ENCODE measurements at regions not wholly inside any gene's neighbourhood (a gene's known extent, or its start where the extent isn't known, plus 50 kb on each side); places are given as distances from the start of the nearest gene placed in this dataset.

GRCh38 chr1:221336126-221336525 is 405.8 kb downstream of the DUSP10 start:
- H3K4me3 ChIP-seq (ENCODE audit: low read depth, low read length) = no peak overlapping the region
- no CpG with 5 or more reads among the region's 2 CpGs for WGBS (ENCODE audit: extremely low coverage, insufficient coverage, insufficient read length)

GRCh38 chr1:221337106-221337505 is 404.8 kb downstream of the DUSP10 start:
- Histone ChIP-seq H3K4me2 (ENCODE audit: low read length) (no peak overlapping the region), H3K4me1 (ENCODE audit: control insufficient read depth in 1 of 2, insufficient read depth in 2 of 2, low read length in 2 of 2) (peaks cover 7 to 17% of the 10 kb centered on the region in 2 experiments), H3K79me1 (ENCODE audit: low read length) (peaks cover 20% of the 10 kb centered on the region), H3K9ac (ENCODE audit: low read length) (no peak overlapping the region), H3K79me2 (ENCODE audit: control insufficient read depth, insufficient read depth, low read length, poor library complexity) (no peaks in the 10 kb centered on the region), H4K91ac (ENCODE audit: low read depth, low read length) (peak overlapping the region; percentile 82), H4K12ac (ENCODE audit: low read depth, low read length) (no peak overlapping the region), H2AK5ac (ENCODE audit: low read length) (no peak overlapping the region), H3K4me3 (ENCODE audit: low read depth, low read length) (no peak overlapping the region), H2AFZ (ENCODE audit: insufficient read depth, low read length, poor library complexity) (no peak overlapping the region), H2BK12ac (ENCODE audit: low read length) (peak overlapping the region; percentile 91), H4K8ac (ENCODE audit: low read depth, low read length) (no peak overlapping the region), H2BK120ac (ENCODE audit: insufficient read depth, low read length, poor library complexity) (no peak overlapping the region), H3K4ac (ENCODE audit: low read depth, low read length) (no peak overlapping the region), H3K18ac (ENCODE audit: low read length) (no peak overlapping the region), H3K36me3 (ENCODE audit: control insufficient read depth in 1 of 2, insufficient read depth in 2 of 2, low read length in 2 of 2) (no peaks in the 10 kb centered on the region), H2BK5ac (ENCODE audit: low read depth, low read length, poor library complexity) (peak overlapping the region; percentile 27), H3K23ac (ENCODE audit: low read length) (no peak overlapping the region), H3K27ac (ENCODE audit: low read depth, low read length) (no peak overlapping the region), H3K9me3 (ENCODE audit: insufficient read depth, low read depth, low read length) (no peaks in the 10 kb centered on the region), H3K27me3 (ENCODE audit: insufficient read depth, low read length) (no peaks in the 10 kb centered on the region), H3K14ac (ENCODE audit: low read length) (no peak overlapping the region)
- no peak for DNase-seq
- no CpG with 5 or more reads among the region's 2 CpGs for WGBS (ENCODE audit: extremely low coverage, insufficient coverage, insufficient read length)

More at GRCh38 chr1:221336126-221336525, 405.8 kb downstream of the DUSP10 start:
- Histone ChIP-seq H3K4me2 (ENCODE audit: low read length) (peak overlapping the region; percentile 6), H3K18ac (ENCODE audit: low read length) (no peak overlapping the region), H3K36me3 (ENCODE audit: control insufficient read depth in 1 of 2, insufficient read depth in 2 of 2, low read length in 2 of 2) (no peaks in the 10 kb centered on the region), H4K91ac (ENCODE audit: low read depth, low read length) (peak overlapping the region; percentile 93), H3K4ac (ENCODE audit: low read depth, low read length) (peak overlapping the region; percentile 50), H2AFZ (ENCODE audit: insufficient read depth, low read length, poor library complexity) (peak overlapping the region; percentile 81), H4K8ac (ENCODE audit: low read depth, low read length) (peak overlapping the region; percentile 87), H3K9ac (ENCODE audit: low read length) (no peak overlapping the region), H3K27ac (ENCODE audit: low read depth, low read length) (peak overlapping the region; percentile 97), H2BK120ac (ENCODE audit: insufficient read depth, low read length, poor library complexity) (peak overlapping the region; percentile 95), H2BK5ac (ENCODE audit: low read depth, low read length, poor library complexity) (peak overlapping the region; percentile 97), H3K14ac (ENCODE audit: low read length) (peak overlapping the region; percentile 53), H3K79me2 (ENCODE audit: control insufficient read depth, insufficient read depth, low read length, poor library complexity) (no peaks in the 10 kb centered on the region), H3K27me3 (ENCODE audit: insufficient read depth, low read length) (no peaks in the 10 kb centered on the region), H2BK12ac (ENCODE audit: low read length) (peak overlapping the region; percentile 81), H3K9me3 (ENCODE audit: insufficient read depth, low read depth, low read length) (no peaks in the 10 kb centered on the region), H2AK5ac (ENCODE audit: low read length) (no peak overlapping the region), H3K4me1 (ENCODE audit: control insufficient read depth in 1 of 2, insufficient read depth in 2 of 2, low read length in 2 of 2) (peaks cover 7 to 17% of the 10 kb centered on the region in 2 experiments), H3K79me1 (ENCODE audit: low read length) (peaks cover 20% of the 10 kb centered on the region), H4K12ac (ENCODE audit: low read depth, low read length) (no peak overlapping the region), H3K23ac (ENCODE audit: low read length) (no peak overlapping the region)
- no peak for DNase-seq

- H3K9me3 ChIP-seq (ENCODE audit: insufficient read depth, low read depth, low read length) = no peaks in the 10 kb centered on the region
- peaks cover 0 to 2% of the 10 kb centered on the region in 2 experiments for H3K4me1 ChIP-seq (ENCODE audit: control insufficient read depth in 1 of 2, insufficient read depth in 2 of 2, low read length in 2 of 2)
- H3K18ac ChIP-seq (ENCODE audit: low read length) = no peak overlapping the region
- H3K23ac ChIP-seq (ENCODE audit: low read length) = no peak overlapping the region
- H4K12ac ChIP-seq (ENCODE audit: low read depth, low read length) = no peak overlapping the region
- no peak for DNase-seq
- no peaks in the 10 kb centered on the region for H3K79me2 ChIP-seq (ENCODE audit: control insufficient read depth, insufficient read depth, low read length, poor library complexity)
- no peak overlapping the region for H3K14ac ChIP-seq (ENCODE audit: low read length)
- H3K36me3 ChIP-seq (ENCODE audit: control insufficient read depth in 1 of 2, insufficient read depth in 2 of 2, low read length in 2 of 2) = no peaks in the 10 kb centered on the region
- H3K79me1 ChIP-seq (ENCODE audit: low read length) = no peaks in the 10 kb centered on the region
- no peak overlapping the region for H4K91ac ChIP-seq (ENCODE audit: low read depth, low read length)
- no peak overlapping the region for H3K4me3 ChIP-seq (ENCODE audit: low read depth, low read length)
- H2BK120ac ChIP-seq (ENCODE audit: insufficient read depth, low read length, poor library complexity) = no peak overlapping the region
- H3K27me3 ChIP-seq (ENCODE audit: insufficient read depth, low read length) = no peaks in the 10 kb centered on the region
- H2BK12ac ChIP-seq (ENCODE audit: low read length) = no peak overlapping the region
- no peak overlapping the region for H2BK5ac ChIP-seq (ENCODE audit: low read depth, low read length, poor library complexity)
- no peak overlapping the region for H3K4ac ChIP-seq (ENCODE audit: low read depth, low read length)
- no peak overlapping the region for H3K9ac ChIP-seq (ENCODE audit: low read length)
- H2AFZ ChIP-seq (ENCODE audit: insufficient read depth, low read length, poor library complexity) = no peak overlapping the region
- no peak overlapping the region for H3K4me2 ChIP-seq (ENCODE audit: low read length)
- no peak overlapping the region for H2AK5ac ChIP-seq (ENCODE audit: low read length)
- no peak overlapping the region for H4K8ac ChIP-seq (ENCODE audit: low read depth, low read length)
- no peak overlapping the region for H3K27ac ChIP-seq (ENCODE audit: low read depth, low read length)
These were observed 398.8 kb downstream of the DUSP10 start for GRCh38 chr1:221343136-221343535.

GRCh38 chr1:221343607-221344006 is 398.3 kb downstream of the DUSP10 start:
- Histone ChIP-seq H2AK5ac (ENCODE audit: low read length) (no peak overlapping the region), H4K12ac (ENCODE audit: low read depth, low read length) (no peak overlapping the region), H3K23ac (ENCODE audit: low read length) (no peak overlapping the region), H3K4me2 (ENCODE audit: low read length) (no peak overlapping the region), H3K4me3 (ENCODE audit: low read depth, low read length) (no peak overlapping the region), H2AFZ (ENCODE audit: insufficient read depth, low read length, poor library complexity) (no peak overlapping the region), H3K27me3 (ENCODE audit: insufficient read depth, low read length) (no peaks in the 10 kb centered on the region), H3K14ac (ENCODE audit: low read length) (no peak overlapping the region), H3K27ac (ENCODE audit: low read depth, low read length) (no peak overlapping the region), H3K36me3 (ENCODE audit: control insufficient read depth in 1 of 2, insufficient read depth in 2 of 2, low read length in 2 of 2) (no peaks in the 10 kb centered on the region), H4K8ac (ENCODE audit: low read depth, low read length) (no peak overlapping the region), H3K79me2 (ENCODE audit: control insufficient read depth, insufficient read depth, low read length, poor library complexity) (no peaks in the 10 kb centered on the region), H2BK5ac (ENCODE audit: low read depth, low read length, poor library complexity) (no peak overlapping the region), H2BK12ac (ENCODE audit: low read length) (no peak overlapping the region), H3K9me3 (ENCODE audit: insufficient read depth, low read depth, low read length) (no peaks in the 10 kb centered on the region), H4K91ac (ENCODE audit: low read depth, low read length) (no peak overlapping the region), H3K79me1 (ENCODE audit: low read length) (no peaks in the 10 kb centered on the region), H2BK120ac (ENCODE audit: insufficient read depth, low read length, poor library complexity) (no peak overlapping the region), H3K18ac (ENCODE audit: low read length) (no peak overlapping the region), H3K4me1 (ENCODE audit: control insufficient read depth in 1 of 2, insufficient read depth in 2 of 2, low read length in 2 of 2) (peaks cover 0 to 2% of the 10 kb centered on the region in 2 experiments), H3K9ac (ENCODE audit: low read length) (no peak overlapping the region), H3K4ac (ENCODE audit: low read depth, low read length) (no peak overlapping the region)
- no peak for DNase-seq
- no CpG with 5 or more reads among the region's 3 CpGs for WGBS (ENCODE audit: extremely low coverage, insufficient coverage, insufficient read length)

Data from trophoblast cell (in vitro differentiated cells and primary cell).